Panc1 (cell line): ENCODE measurements at regions not wholly inside any gene's neighbourhood (a gene's known extent, or its start where the extent isn't known, plus 50 kb on each side); places are given as distances from the start of the nearest gene placed in this dataset.

Source experiments
- ATAC-seq: fragments of 200-7000 bp; cut with Tn5 transposase; 2 replicates; pipeline ENCODE4 v1.9.1; 2020; ENCODE audit warnings: mild to moderate bottlenecking, moderate library complexity
- BruUV-seq: library from RNA; stranded (reverse); fragments of 400-500 nt; replicated peaks from 2 replicates; lab custom pipeline; 2021; lab: Mats Ljungman, UMichigan
- CTCF ChIA-PET: fragments of 300-600 bp; sonication (Branson Sonifier 250); formaldehyde crosslinking; loops from one replicate; lab custom pipeline; 2022; ENCODE audit warnings: antibody characterized with exemption; lab: Charles Lee
- POLR2A ChIA-PET: fragments of 300-600 bp; sonication (Branson Sonifier 250); formaldehyde crosslinking; loops from one replicate; lab custom pipeline; 2022; ENCODE audit warnings: antibody characterized with exemption; lab: Charles Lee
- DNase-seq: peaks from one replicate; pipeline ENCODE4 v3.0.0-alpha.2; 2010; ENCODE audit warnings: low read depth, low spot score
- H3K27ac ChIP-seq: 2 replicates; pipeline ENCODE4 v1.5.1; 2011; ENCODE audit warnings: mild to moderate bottlenecking, low read length, inconsistent platforms
- H3K27me3 ChIP-seq: fragments of 200-500 bp; sonication (Bioruptor generic); 2 replicates; pipeline ENCODE4 v1.6.0; 2014; ENCODE audit warnings: low read length, inconsistent platforms; ENCODE audit not compliant: control insufficient read depth, insufficient read depth
- H3K36me3 ChIP-seq: fragments of 200-500 bp; sonication (Bioruptor generic); 2 replicates; pipeline ENCODE4 v1.5.1; 2014; ENCODE audit warnings: inconsistent platforms, mild to moderate bottlenecking, low read length, moderate library complexity; ENCODE audit not compliant: control insufficient read depth, insufficient read depth
- H3K4me1 ChIP-seq: 2 replicates; pipeline ENCODE4 v1.5.1; 2011; ENCODE audit warnings: inconsistent platforms, mild to moderate bottlenecking, low read length, moderate library complexity; ENCODE audit not compliant: control insufficient read depth, insufficient read depth
- H3K4me3 ChIP-seq, 2 experiments: 2 replicates each; pipeline ENCODE4 v1.5.1; 2011 to 2012; ENCODE audit warnings: low read depth in 2 of 2, low read length in 2 of 2, mild to moderate bottlenecking in 2 of 2, inconsistent platforms in 1 of 2, moderate library complexity in 1 of 2
- H3K9me3 ChIP-seq: fragments of 200-500 bp; sonication (Bioruptor generic); 2 replicates; pipeline ENCODE4 v1.5.1; 2014; ENCODE audit warnings: low read depth, mild to moderate bottlenecking, inconsistent platforms, low read length, moderate library complexity; ENCODE audit not compliant: control insufficient read depth, insufficient read depth
- CTCF ChIP-seq: fragments of 450-650 bp; IDR thresholded peaks from 2 replicates; pipeline ENCODE4 v1.5.1; 2017; ENCODE audit warnings: mild to moderate bottlenecking
- POLR2AphosphoS5 ChIP-seq: IDR thresholded peaks from 2 replicates; pipeline ENCODE4 v1.6.1; 2012; ENCODE audit warnings: mild to moderate bottlenecking, low read depth, low read length, moderate library complexity
- REST ChIP-seq, 2 experiments: IDR thresholded peaks; 2 replicates each; pipeline ENCODE4 v1.6.1; 2011 to 2012; ENCODE audit warnings: low read depth in 2 of 2, control low read depth in 1 of 2, low read length in 1 of 2, mild to moderate bottlenecking in 1 of 2, moderate library complexity in 1 of 2; ENCODE audit not compliant: insufficient read depth in 1 of 2
- SIN3A ChIP-seq: IDR thresholded peaks from 2 replicates; pipeline ENCODE4 v1.6.1; 2012; ENCODE audit warnings: low read depth, mild to moderate bottlenecking, low read length, moderate library complexity, borderline replicate concordance; ENCODE audit not compliant: insufficient read depth
- TCF7L2 ChIP-seq: IDR thresholded peaks from 2 replicates; pipeline ENCODE4 v1.6.1; 2011; ENCODE audit warnings: mild to moderate bottlenecking, low read depth, low read length, inconsistent platforms
- in situ Hi-C: cut with HindIII; loops from 2 replicates; pipeline ENCODE4 v1.10.0; 2016; ENCODE audit warnings: low sequenced_read_pairs, low pct_unique_long_range_greater_than_20kb
- intact Hi-C: fragments of 100-400 bp; cut with micrococcal nuclease; formaldehyde crosslinking; loops from one replicate; pipeline ENCODE4 v1.10.0; 2022; ENCODE audit not compliant: unreplicated experiment

GRCh38 chr14:25552826-25553225, 502.9 kb upstream of the STXBP6 start:
- in situ Hi-C loops (no loop called here), intact Hi-C loops (no loop called here)
- no peaks in the 10 kb centered on the region for H3K4me1 ChIP-seq
- H3K9me3 ChIP-seq = no peaks in the 10 kb centered on the region
- BruUV-seq = no TSS peak
- no peak overlapping the region for H3K4me3 ChIP-seq
- ATAC-seq = no peak
- CTCF ChIA-PET = no interaction called here
- H3K36me3 ChIP-seq = no peaks in the 10 kb centered on the region
- no peak for TF ChIP-seq POLR2AphosphoS5
- no peak for TF ChIP-seq REST (IDR thresholded peaks at IDR 0.05; ENCODE audit: insufficient read depth in 1 of 2, low read depth in 2 of 2, low read length in 1 of 2)
- TF ChIP-seq SIN3A = no peak
- no peak for TF ChIP-seq CTCF
- no peak for TF ChIP-seq TCF7L2
- H3K27ac ChIP-seq = no peak overlapping the region
- H3K27me3 ChIP-seq = no peaks in the 10 kb centered on the region
- POLR2A ChIA-PET = no interaction called here
- no peak for DNase-seq

- TF ChIP-seq POLR2AphosphoS5 (no peak), SIN3A (no peak), CTCF (no peak), REST (IDR thresholded peaks at IDR 0.05; ENCODE audit: insufficient read depth in 1 of 2, low read depth in 2 of 2, low read length in 1 of 2) (no peak), TCF7L2 (no peak)
- DNase-seq = no peak
- intact Hi-C loops = no loop called here
- Histone ChIP-seq H3K27ac (no peak overlapping the region), H3K4me3 (no peak overlapping the region), H3K36me3 (no peaks in the 10 kb centered on the region), H3K9me3 (no peaks in the 10 kb centered on the region), H3K27me3 (no peaks in the 10 kb centered on the region), H3K4me1 (no peaks in the 10 kb centered on the region)
- ChIA-PET POLR2A (no interaction called here), CTCF (no interaction called here)
- in situ Hi-C loops = no loop called here
- BruUV-seq = no TSS peak
- ATAC-seq = no peak
Measured at GRCh38 chr14:25551674-25552073, 501.7 kb upstream of the STXBP6 start.
